ENCODE measurements at regions not wholly inside any gene's neighbourhood (a gene's known extent, or its start where the extent isn't known, plus 50 kb on each side); places are given as distances from the start of the nearest gene placed in this dataset.

DNA sequence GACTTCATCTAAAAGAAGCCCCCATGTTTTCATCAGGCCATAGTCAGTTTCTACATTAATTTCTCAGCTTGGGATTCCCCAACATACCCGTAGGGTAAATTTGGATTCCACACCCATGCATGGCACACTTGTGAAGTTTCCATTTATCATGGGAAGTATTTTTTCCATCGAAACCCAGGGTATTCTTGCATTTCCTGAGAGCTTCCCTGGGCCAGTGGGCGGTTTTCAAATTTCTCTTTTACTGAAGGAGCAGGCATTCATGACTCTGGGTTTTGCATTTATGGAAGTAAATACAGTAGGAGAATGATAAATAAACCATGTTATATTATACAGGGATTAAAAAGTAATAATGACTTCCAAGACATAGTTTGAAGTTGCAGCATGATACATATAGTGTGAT, 93.0 kb upstream of the MAP3K1 start:
- Histone ChIP-seq H3K4me3 (no peak overlapping the region), H3K79me2 (ENCODE audit: control insufficient read depth, insufficient read depth, low read length) (no peaks in the 10 kb centered on the region), H3K4me2 (ENCODE audit: insufficient read depth, low read length) (no peak overlapping the region), H3K4me1 (replicated peaks in 1 of 2; ENCODE audit: control insufficient read depth in 2 of 2, insufficient read depth in 2 of 2, low read length in 2 of 2) (no peaks in the 10 kb centered on the region; a peak in 1 of 5 replicates), H4K20me1 (replicated peaks; ENCODE audit: control insufficient read depth, insufficient read depth, low read length) (no peaks in the 10 kb centered on the region), H3K27ac (ENCODE audit: extremely low read depth, low read depth, low read length) (no peak overlapping the region), H3K9me3 (replicated peaks; ENCODE audit: control insufficient read depth, insufficient read depth, low read depth, low read length) (no peaks in the 10 kb centered on the region), H3K9ac (ENCODE audit: insufficient read depth in 1 of 2, low read depth in 2 of 2, low read length in 2 of 2) (no peak overlapping the region), H2AFZ (ENCODE audit: low read depth, low read length) (no peak overlapping the region), H3K9me1 (ENCODE audit: control insufficient read depth, insufficient read depth, low read length) (no peaks in the 10 kb centered on the region), H3K27me3 (ENCODE audit: control insufficient read depth in 2 of 2, insufficient read depth in 2 of 2, low read length in 2 of 2) (peaks cover 10 to 11% of the 10 kb centered on the region in 2 experiments; a peak in 4 of 5 replicates), H3K36me3 (ENCODE audit: control insufficient read depth, insufficient read depth, low read length) (no peaks in the 10 kb centered on the region)
- ATAC-seq (no peak), FAIRE-seq (no peak), DNase-seq (ENCODE audit: extremely low read depth in 1 of 4, low spot score in 3 of 4) (no peak)
- 9% methylated on average over 3 of the region's 3 CpGs for WGBS (ENCODE audit: insufficient coverage, low coverage, missing lambda C conversion rate)
- in situ Hi-C loops (cut with MboI) = no loop called here
- ChIA-PET CTCF (ENCODE audit: low intra/inter-chr PET ratio) (no interaction called here), POLR2A (no interaction called here)
- intact Hi-C loops (cut with micrococcal nuclease) = no loop called here
- no TSS peak for BruUV-seq (replicated peaks)
- TF ChIP-seq FOXK2 (conservative IDR thresholded peaks at IDR 0.05 in 1 of 2, IDR thresholded peaks at IDR 0.05 in 1 of 2; ENCODE audit: low read depth in 2 of 2) = no peak
- TF ChIP-seq, protein P1, sequence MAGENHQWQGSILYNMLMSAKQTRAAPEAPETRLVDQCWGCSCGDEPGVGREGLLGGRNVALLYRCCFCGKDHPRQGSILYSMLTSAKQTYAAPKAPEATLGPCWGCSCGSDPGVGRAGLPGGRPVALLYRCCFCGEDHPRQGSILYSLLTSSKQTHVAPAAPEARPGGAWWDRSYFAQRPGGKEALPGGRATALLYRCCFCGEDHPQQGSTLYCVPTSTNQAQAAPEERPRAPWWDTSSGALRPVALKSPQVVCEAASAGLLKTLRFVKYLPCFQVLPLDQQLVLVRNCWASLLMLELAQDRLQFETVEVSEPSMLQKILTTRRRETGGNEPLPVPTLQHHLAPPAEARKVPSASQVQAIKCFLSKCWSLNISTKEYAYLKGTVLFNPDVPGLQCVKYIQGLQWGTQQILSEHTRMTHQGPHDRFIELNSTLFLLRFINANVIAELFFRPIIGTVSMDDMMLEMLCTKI (IDR thresholded peaks at IDR 0.05; ENCODE audit: partially characterized antibody) = no peak
- TF ChIP-seq NRF1 (conservative IDR thresholded peaks at IDR 0.05 in 1 of 2, IDR thresholded peaks at IDR 0.05 in 1 of 2) = no peak
- TF ChIP-seq ZNF239 (CRISPR knock-in tag; IDR thresholded peaks at IDR 0.05) = no peak
- TF ChIP-seq, protein P2, sequence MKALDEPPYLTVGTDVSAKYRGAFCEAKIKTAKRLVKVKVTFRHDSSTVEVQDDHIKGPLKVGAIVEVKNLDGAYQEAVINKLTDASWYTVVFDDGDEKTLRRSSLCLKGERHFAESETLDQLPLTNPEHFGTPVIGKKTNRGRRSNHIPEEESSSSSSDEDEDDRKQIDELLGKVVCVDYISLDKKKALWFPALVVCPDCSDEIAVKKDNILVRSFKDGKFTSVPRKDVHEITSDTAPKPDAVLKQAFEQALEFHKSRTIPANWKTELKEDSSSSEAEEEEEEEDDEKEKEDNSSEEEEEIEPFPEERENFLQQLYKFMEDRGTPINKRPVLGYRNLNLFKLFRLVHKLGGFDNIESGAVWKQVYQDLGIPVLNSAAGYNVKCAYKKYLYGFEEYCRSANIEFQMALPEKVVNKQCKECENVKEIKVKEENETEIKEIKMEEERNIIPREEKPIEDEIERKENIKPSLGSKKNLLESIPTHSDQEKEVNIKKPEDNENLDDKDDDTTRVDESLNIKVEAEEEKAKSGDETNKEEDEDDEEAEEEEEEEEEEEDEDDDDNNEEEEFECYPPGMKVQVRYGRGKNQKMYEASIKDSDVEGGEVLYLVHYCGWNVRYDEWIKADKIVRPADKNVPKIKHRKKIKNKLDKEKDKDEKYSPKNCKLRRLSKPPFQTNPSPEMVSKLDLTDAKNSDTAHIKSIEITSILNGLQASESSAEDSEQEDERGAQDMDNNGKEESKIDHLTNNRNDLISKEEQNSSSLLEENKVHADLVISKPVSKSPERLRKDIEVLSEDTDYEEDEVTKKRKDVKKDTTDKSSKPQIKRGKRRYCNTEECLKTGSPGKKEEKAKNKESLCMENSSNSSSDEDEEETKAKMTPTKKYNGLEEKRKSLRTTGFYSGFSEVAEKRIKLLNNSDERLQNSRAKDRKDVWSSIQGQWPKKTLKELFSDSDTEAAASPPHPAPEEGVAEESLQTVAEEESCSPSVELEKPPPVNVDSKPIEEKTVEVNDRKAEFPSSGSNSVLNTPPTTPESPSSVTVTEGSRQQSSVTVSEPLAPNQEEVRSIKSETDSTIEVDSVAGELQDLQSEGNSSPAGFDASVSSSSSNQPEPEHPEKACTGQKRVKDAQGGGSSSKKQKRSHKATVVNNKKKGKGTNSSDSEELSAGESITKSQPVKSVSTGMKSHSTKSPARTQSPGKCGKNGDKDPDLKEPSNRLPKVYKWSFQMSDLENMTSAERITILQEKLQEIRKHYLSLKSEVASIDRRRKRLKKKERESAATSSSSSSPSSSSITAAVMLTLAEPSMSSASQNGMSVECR (CRISPR knock-in tag; IDR thresholded peaks at IDR 0.05) = no peak
- TF ChIP-seq, protein P3, sequence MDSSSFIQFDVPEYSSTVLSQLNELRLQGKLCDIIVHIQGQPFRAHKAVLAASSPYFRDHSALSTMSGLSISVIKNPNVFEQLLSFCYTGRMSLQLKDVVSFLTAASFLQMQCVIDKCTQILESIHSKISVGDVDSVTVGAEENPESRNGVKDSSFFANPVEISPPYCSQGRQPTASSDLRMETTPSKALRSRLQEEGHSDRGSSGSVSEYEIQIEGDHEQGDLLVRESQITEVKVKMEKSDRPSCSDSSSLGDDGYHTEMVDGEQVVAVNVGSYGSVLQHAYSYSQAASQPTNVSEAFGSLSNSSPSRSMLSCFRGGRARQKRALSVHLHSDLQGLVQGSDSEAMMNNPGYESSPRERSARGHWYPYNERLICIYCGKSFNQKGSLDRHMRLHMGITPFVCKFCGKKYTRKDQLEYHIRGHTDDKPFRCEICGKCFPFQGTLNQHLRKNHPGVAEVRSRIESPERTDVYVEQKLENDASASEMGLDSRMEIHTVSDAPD (CRISPR knock-in tag; IDR thresholded peaks at IDR 0.05) = no peak
- TF ChIP-seq ZNF431 (CRISPR knock-in tag; IDR thresholded peaks at IDR 0.05) = no peak
- no peak for TF ChIP-seq FOXJ3 (CRISPR knock-in tag; IDR thresholded peaks at IDR 0.05)
- no peak for TF ChIP-seq TARDBP (IDR thresholded peaks at IDR 0.05)
- TF ChIP-seq ZNF316 (IDR thresholded peaks at IDR 0.05) = no peak
- no peak for TF ChIP-seq POLR2H (tag; IDR thresholded peaks at IDR 0.05; ENCODE audit: low read depth)
- no peak for TF ChIP-seq ZNF408 (CRISPR knock-in tag; IDR thresholded peaks at IDR 0.05; ENCODE audit: low read depth)
- no peak for TF ChIP-seq ESRRB (CRISPR knock-in tag; IDR thresholded peaks at IDR 0.05; ENCODE audit: borderline replicate concordance)
- no peak for TF ChIP-seq POLR2B (IDR thresholded peaks at IDR 0.05; ENCODE audit: low read depth, partially characterized antibody)
- TF ChIP-seq POLR2A (conservative IDR thresholded peaks at IDR 0.05) = no peak

Data from K562 (cell line).